Ovary (tissue), 3 donors: ENCODE measurements at regions not wholly inside any gene's neighbourhood (a gene's known extent, or its start where the extent isn't known, plus 50 kb on each side); places are given as distances from the start of the nearest gene placed in this dataset.

Experiments
- CTCF ChIP-seq, 3 donors: fragments of 450-650 bp in 2 of 3; fragments of 200-600 bp in 1 of 3; IDR thresholded peaks; one replicate each; pipeline versions ENCODE4 v1.5.1 to v1.8.0; 2016 to 2022; ENCODE audit warnings: antibody characterized with exemption in 3 of 3, mild to moderate bottlenecking in 1 of 3
- EP300 ChIP-seq: sonication (generic); formaldehyde crosslinking; IDR thresholded peaks from one replicate; pipeline ENCODE4 v1.6.1; 2017; ENCODE audit warnings: antibody characterized with exemption
- POLR2A ChIP-seq: fragments of 450-650 bp; IDR thresholded peaks from one replicate; pipeline ENCODE4 v1.6.1; 2017; ENCODE audit warnings: antibody characterized with exemption, mild to moderate bottlenecking, moderate library complexity
- donor health status: DM: no; HTN: no; CAD: no.

DNA sequence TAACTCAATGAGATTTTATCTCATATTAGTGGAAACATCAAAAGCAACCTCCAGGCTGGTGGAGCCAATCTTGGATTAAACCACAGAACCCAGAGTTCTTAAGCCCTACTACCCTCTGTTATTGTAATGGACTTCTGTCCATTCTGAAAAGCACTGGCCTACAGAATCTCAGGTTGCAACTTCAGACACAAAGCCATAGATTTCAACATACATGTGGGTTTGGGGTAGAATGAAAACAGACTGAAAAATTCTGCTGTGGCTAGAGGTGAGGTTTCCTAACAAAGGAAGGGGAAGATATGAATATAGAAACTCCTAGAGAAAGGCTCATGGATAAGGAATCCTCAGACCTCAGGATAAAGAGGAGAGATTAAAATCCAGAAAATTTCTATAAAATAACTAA lies 569.8 kb upstream of the RIOK2 start:
- TF ChIP-seq CTCF (IDR thresholded peaks at IDR 0.05): no peak
- no peak for TF ChIP-seq EP300
- no peak for TF ChIP-seq POLR2A
